Adrenal gland (tissue), 9 donors: ENCODE measurements at regions not wholly inside any gene's neighbourhood (a gene's known extent, or its start where the extent isn't known, plus 50 kb on each side); places are given as distances from the start of the nearest gene placed in this dataset.

ENCODE experiments used
- DNase-seq, 7 donors: peaks; one replicate each; pipeline ENCODE4 v3.0.0-alpha.2; 2019 to 2020
- H3K27ac ChIP-seq, 5 donors: fragments of 200-600 bp; sonication (generic) in 4 of 5; 1 replicate in 3 of 5; 2 replicates in 2 of 5; pipeline versions ENCODE4 v1.5.1 to v1.8.0; 2016 to 2020; ENCODE audit warnings: mild to moderate bottlenecking in 1 of 5
- H3K27me3 ChIP-seq: fragments of 200-600 bp; 2 replicates; pipeline ENCODE4 v1.8.0; 2021
- H3K36me3 ChIP-seq, 2 donors: fragments of 200-600 bp; replicated peaks in 1 of 2; 1 replicate in 1 of 2; 2 replicates in 1 of 2; pipeline versions ENCODE4 v1.5.1 to v1.8.0; 2018 to 2022
- H3K4me1 ChIP-seq, 2 donors: fragments of 200-600 bp; replicated peaks in 1 of 2; 1 replicate in 1 of 2; 2 replicates in 1 of 2; pipeline versions ENCODE4 v1.5.1 to v1.8.0; 2018 to 2021
- H3K4me3 ChIP-seq, 4 donors: fragments of 200-600 bp; sonication (generic) in 3 of 4; one replicate each; pipeline ENCODE4 v1.5.1; 2016 to 2018
- H3K9me3 ChIP-seq, 3 donors: fragments of 200-600 bp; sonication (generic) in 1 of 3; replicated peaks in 1 of 3; 1 replicate in 2 of 3; 2 replicates in 1 of 3; pipeline versions ENCODE4 v1.5.1 to v1.8.0; 2016 to 2021
- POLR2A ChIP-seq, 2 donors: fragments of 450-650 bp; IDR thresholded peaks; one replicate each; pipeline ENCODE4 v1.6.1; 2017; ENCODE audit warnings: antibody characterized with exemption in 2 of 2, mild to moderate bottlenecking in 2 of 2, moderate library complexity in 1 of 2
- WGBS, 4 donors: extraction: QIAGEN DNeasy Blood & Tissue Kit in 2 of 4; methylation state at CpG; one replicate each; pipeline versions ENCODE4 v1.1.5 to v1.1.7; 2013 to 2017; 5-methylcytosine and 5-hydroxymethylcytosine counted together
- intact Hi-C, 2 donors: fragments of 100-400 bp; cut with DNase I; formaldehyde crosslinking; loops; one replicate each; pipeline versions ENCODE4 v1.14.1 to v1.15.0; 2022 to 2023
- TF ChIP-seq, protein P1 (sequence below), 6 experiments: fragments of 450-650 bp in 4 of 6; fragments of 200-600 bp in 2 of 6; sonication (generic) in 1 of 6; IDR thresholded peaks; 1 replicate in 5 of 6; 2 replicates in 1 of 6; pipeline versions ENCODE4 v1.5.1 to v1.8.0; 2016 to 2021; ENCODE audit warnings: antibody characterized with exemption in 6 of 6, mild to moderate bottlenecking in 2 of 6, moderate library complexity in 1 of 6
- donor health status: healthy with polysubstance abuse.
- donor health status: Bipolar disorder and iron deficiency.
- donor health status: DM: yes; HTN: yes; CAD: no.
- donor health status: DM: no; HTN: no; CAD: no.
- donor health status: DM: no; HTN: no; CAD: no.

DNA sequence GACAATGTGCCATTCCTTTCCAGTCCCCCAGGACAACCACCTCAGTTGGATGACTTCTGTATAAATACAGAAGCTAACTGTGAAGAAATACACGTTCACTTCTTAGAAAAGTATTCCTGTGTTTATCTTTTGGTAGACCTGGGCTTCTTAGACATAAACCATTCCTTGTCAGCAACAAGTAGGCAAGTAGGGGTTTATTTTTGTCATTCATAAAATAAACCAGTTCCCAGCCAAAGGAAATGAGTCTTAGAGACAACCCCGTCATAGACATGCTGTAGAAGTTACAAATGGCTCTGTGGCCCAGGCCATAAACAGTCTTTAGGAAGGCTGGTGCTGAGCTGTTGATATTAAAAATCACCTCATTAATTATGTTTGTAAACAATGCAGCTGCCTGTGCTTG, 243.2 kb downstream of the SPTSSA start:
- WGBS, 4 donors, result 76 to 86% (median 85%) methylated on average over 2 of the region's 2 CpGs
- no peaks in the 10 kb centered on the region for H3K4me1 ChIP-seq
- intact Hi-C loops, result no loop called here

GRCh38 chr14:34214961-34215360, 247.1 kb downstream of the SPTSSA start:
- no peak overlapping the region for H3K4me3 ChIP-seq
- H3K27me3 ChIP-seq, result no peaks in the 10 kb centered on the region
- no peaks in the 10 kb centered on the region for H3K4me1 ChIP-seq
- WGBS, 4 donors, result 53 to 88% (median 83%) methylated on average over 1 to 5 of the region's 5 CpGs
- intact Hi-C loops, result no loop called here
- TF ChIP-seq POLR2A (IDR thresholded peaks at IDR 0.05), result no peak
- TF ChIP-seq, protein P1, sequence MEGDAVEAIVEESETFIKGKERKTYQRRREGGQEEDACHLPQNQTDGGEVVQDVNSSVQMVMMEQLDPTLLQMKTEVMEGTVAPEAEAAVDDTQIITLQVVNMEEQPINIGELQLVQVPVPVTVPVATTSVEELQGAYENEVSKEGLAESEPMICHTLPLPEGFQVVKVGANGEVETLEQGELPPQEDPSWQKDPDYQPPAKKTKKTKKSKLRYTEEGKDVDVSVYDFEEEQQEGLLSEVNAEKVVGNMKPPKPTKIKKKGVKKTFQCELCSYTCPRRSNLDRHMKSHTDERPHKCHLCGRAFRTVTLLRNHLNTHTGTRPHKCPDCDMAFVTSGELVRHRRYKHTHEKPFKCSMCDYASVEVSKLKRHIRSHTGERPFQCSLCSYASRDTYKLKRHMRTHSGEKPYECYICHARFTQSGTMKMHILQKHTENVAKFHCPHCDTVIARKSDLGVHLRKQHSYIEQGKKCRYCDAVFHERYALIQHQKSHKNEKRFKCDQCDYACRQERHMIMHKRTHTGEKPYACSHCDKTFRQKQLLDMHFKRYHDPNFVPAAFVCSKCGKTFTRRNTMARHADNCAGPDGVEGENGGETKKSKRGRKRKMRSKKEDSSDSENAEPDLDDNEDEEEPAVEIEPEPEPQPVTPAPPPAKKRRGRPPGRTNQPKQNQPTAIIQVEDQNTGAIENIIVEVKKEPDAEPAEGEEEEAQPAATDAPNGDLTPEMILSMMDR (IDR thresholded peaks at IDR 0.05), result no peak
- no peak overlapping the region for H3K27ac ChIP-seq
- H3K36me3 ChIP-seq, result no peaks in the 10 kb centered on the region
- H3K9me3 ChIP-seq, result no peaks in the 10 kb centered on the region
- no peak for DNase-seq

More for the DNA sequence above, 243.2 kb downstream of the SPTSSA start:
- Histone ChIP-seq H3K27me3 (peaks cover 6% of the 10 kb centered on the region), H3K9me3 (no peaks in the 10 kb centered on the region), H3K4me3 (no peak overlapping the region), H3K36me3 (no peaks in the 10 kb centered on the region), H3K27ac (no peak overlapping the region)
- TF ChIP-seq, protein P1 (IDR thresholded peaks at IDR 0.05), result no peak
- TF ChIP-seq POLR2A (IDR thresholded peaks at IDR 0.05), result no peak
- DNase-seq, result no peak

GRCh38 chr14:34213332-34213731, 248.7 kb downstream of the SPTSSA start:
- intact Hi-C loops, result no loop called here
- no peak overlapping the region for H3K4me3 ChIP-seq
- no peak overlapping the region for H3K27ac ChIP-seq
- 69 to 80% (median 76%) methylated on average over 10 of the region's 10 CpGs for WGBS, 4 donors
- TF ChIP-seq POLR2A (IDR thresholded peaks at IDR 0.05), result no peak
- TF ChIP-seq, protein P1 (IDR thresholded peaks at IDR 0.05), result no peak
- no peak for DNase-seq
- no peaks in the 10 kb centered on the region for H3K36me3 ChIP-seq
- no peaks in the 10 kb centered on the region for H3K4me1 ChIP-seq
- H3K9me3 ChIP-seq, result no peaks in the 10 kb centered on the region
- no peaks in the 10 kb centered on the region for H3K27me3 ChIP-seq

- Histone ChIP-seq H3K36me3 (no peaks in the 10 kb centered on the region), H3K27ac (no peak overlapping the region), H3K27me3 (no peaks in the 10 kb centered on the region), H3K9me3 (no peaks in the 10 kb centered on the region), H3K4me1 (no peaks in the 10 kb centered on the region), H3K4me3 (no peak overlapping the region)
- intact Hi-C loops, result no loop called here
- WGBS, 4 donors, result 73 to 84% (median 78%) methylated on average over 7 of the region's 7 CpGs
- TF ChIP-seq POLR2A (IDR thresholded peaks at IDR 0.05), result no peak
- TF ChIP-seq, protein P1 (IDR thresholded peaks at IDR 0.05), result no peak
- DNase-seq, result no peak
Measured at GRCh38 chr14:34212172-34212929, 249.7 kb downstream of the SPTSSA start.
